ENCODE measurements at regions not wholly inside any gene's neighbourhood (a gene's known extent, or its start where the extent isn't known, plus 50 kb on each side); places are given as distances from the start of the nearest gene placed in this dataset.
"Not testable (repeated sequence)": the region's sequence is repeated elsewhere in the genome, so short reads cannot be mapped to it uniquely, and the experiment has no call there.

DNA sequence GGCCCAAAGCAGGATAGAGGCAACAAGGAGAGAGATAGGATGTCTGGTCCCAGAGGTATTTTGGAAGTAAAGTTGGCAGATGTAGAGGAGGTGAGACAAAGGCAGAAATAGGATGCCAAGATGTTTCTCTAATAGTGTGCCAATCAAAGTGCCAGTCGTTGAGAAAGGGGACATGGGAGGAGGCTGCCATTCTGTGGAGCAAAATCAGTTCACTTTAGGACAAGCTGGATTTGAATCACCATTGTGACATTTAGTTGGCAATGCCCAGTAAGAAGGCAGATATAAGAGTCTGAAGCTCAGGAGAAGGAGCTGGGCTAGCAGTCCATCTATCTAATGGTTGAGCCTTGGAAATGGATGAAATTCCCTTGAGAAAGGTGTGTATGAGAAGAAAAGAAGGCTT lies 53.8 kb downstream of the ADRB2 start:
- H3K4me3 ChIP-seq (ENCODE audit: low read depth, low read length) = no peak overlapping the region
- TF ChIP-seq CTCF (IDR thresholded peaks at IDR 0.05; ENCODE audit: insufficient read depth, low read length, missing control alignments) = no peak
- CTCF ChIA-PET = no interaction called here
- no peak for DNase-seq (ENCODE audit: low read depth, low spot score)
- POLR2A ChIA-PET = no interaction called here

GRCh38 chr5:148880696-148881095 lies 54.3 kb downstream of the ADRB2 start:
- CTCF ChIA-PET = no interaction called here

GRCh38 chr5:148882332-148882731 lies 55.9 kb downstream of the ADRB2 start:
- no peak overlapping the region for H3K4me3 ChIP-seq (ENCODE audit: low read depth, low read length)
- no peak for TF ChIP-seq CTCF (IDR thresholded peaks at IDR 0.05; ENCODE audit: insufficient read depth, low read length, missing control alignments)
- no peak for DNase-seq (ENCODE audit: low read depth, low spot score)
- ChIA-PET POLR2A (no interaction called here), CTCF (no interaction called here)

More at GRCh38 chr5:148880696-148881095, 54.3 kb downstream of the ADRB2 start:
- no peak overlapping the region for H3K4me3 ChIP-seq (ENCODE audit: low read depth, low read length)
- POLR2A ChIA-PET = no interaction called here
- no peak for DNase-seq (ENCODE audit: low read depth, low spot score)
- TF ChIP-seq CTCF (IDR thresholded peaks at IDR 0.05; ENCODE audit: insufficient read depth, low read length, missing control alignments) = no peak

DNA sequence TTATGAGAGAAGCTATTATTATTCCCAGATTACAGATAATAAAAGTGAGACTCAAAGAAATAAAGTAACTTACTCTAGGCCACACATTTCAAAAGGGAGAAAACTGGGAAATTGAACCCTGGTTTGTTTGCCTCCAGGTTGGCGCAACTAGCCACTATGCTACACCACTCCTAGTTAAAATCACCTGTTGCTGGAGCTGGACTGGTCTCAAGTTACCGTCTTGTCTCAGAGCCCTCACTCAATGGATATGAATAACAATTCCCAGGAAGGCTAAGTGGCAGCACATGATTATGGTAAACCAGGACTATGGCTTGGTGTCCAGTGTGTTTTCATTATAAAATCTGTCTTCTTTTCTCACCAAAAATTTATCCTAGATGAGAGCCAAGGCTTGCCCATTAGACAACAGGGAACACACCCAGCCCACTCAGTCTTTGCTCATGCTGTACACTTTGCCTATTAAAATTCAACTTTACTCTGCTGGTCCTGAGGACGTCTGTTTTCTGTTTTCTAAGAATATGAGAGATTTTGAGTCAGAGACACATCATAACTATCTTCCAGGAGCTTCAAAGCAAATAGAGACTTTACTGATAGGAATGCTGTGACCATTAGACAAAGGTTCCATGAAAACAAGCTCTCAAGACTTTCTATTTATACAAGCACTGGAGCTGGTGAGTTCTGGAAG lies 58.1 kb downstream of the ADRB2 start:
- CTCF ChIA-PET = no interaction called here
- POLR2A ChIA-PET = no interaction called here
- TF ChIP-seq CTCF (IDR thresholded peaks at IDR 0.05; ENCODE audit: insufficient read depth, low read length, missing control alignments) = no peak

GRCh38 chr5:148887123-148887881 lies 60.9 kb downstream of the ADRB2 start:
- no peak for DNase-seq (ENCODE audit: low read depth, low spot score)
- ChIA-PET POLR2A (no interaction called here), CTCF (no interaction called here)
- H3K4me3 ChIP-seq (ENCODE audit: low read depth, low read length) = no peak overlapping the region
- TF ChIP-seq CTCF (IDR thresholded peaks at IDR 0.05; ENCODE audit: insufficient read depth, low read length, missing control alignments) = no peak

More for the DNA sequence above, 58.1 kb downstream of the ADRB2 start:
- no peak overlapping the region for H3K4me3 ChIP-seq (ENCODE audit: low read depth, low read length)
- DNase-seq (ENCODE audit: low read depth, low spot score) = no peak

DNA sequence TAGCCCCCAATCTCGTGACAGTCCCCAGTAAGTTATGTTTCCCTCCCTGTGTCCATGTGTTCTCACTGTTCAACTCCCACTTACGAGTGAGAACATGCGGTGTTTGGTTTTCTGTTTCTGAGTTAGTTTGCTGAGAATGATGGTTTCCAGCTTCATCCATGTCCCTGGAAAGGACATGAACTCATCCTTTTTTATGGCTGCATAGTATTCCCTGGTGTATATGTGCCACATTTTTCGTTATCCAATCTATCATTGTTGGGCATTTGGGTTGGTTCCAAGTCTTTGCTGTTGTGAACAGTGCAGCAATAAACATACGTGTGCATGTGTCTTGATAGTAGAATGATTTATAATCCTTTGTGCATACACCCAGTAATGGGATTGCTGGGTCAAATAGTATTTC lies 63.5 kb downstream of the ADRB2 start:
- H3K4me3 ChIP-seq (ENCODE audit: low read depth, low read length); POLR2A ChIA-PET; CTCF ChIA-PET; DNase-seq (ENCODE audit: low read depth, low spot score): not testable (repeated sequence)

DNA sequence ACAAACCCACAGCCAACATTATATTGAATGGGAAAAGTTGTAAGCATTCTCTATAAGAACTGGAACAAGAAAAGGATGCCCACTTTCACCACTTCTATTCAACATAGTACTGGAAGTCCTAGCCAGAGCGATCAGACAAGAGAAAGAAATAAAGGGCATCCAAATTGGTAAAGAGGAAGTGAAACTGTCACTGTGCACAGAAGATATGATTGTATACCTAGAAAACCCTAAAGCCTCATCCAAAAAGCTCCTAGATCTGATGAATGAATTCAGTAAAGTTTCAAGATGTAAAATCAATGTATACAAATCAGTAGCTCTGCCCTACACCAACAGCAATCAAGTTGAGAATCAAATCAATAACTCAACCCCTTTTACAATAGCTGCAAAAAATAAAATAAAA lies 69.0 kb downstream of the ADRB2 start:
- DNase-seq (ENCODE audit: low read depth, low spot score); POLR2A ChIA-PET; H3K4me3 ChIP-seq (ENCODE audit: low read depth, low read length); CTCF ChIA-PET: not testable (repeated sequence)
